ENCODE measurements at regions not wholly inside any gene's neighbourhood (a gene's known extent, or its start where the extent isn't known, plus 50 kb on each side); places are given as distances from the start of the nearest gene placed in this dataset.
"Not testable (repeated sequence)": the region's sequence is repeated elsewhere in the genome, so short reads cannot be mapped to it uniquely, and the experiment has no call there.

DNA sequence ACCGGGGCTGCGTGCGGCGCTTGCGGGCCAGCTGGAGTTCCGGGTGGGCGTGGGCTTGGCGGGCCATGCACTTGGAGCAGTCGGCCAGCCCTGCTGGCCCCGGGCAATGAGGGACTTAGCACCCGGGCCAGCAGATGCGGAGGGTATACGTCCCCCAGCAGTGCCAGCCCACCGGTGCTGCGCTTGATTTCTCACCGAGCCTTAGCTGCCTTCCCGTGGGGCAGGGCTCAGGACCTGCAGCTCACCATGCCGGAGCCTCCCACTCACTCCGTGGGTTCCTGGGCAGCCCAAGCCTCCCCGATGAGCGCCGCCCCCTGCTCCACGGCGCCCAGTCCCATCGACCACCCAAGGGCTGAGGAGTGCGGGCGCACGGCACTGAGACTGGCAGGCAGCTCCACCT lies 51.4 kb upstream of the INPP4B start:
- H3K4me1 Mint-ChIP-seq; H3K27ac Mint-ChIP-seq (ENCODE audit: unreplicated experiment); H3K27me3 Mint-ChIP-seq (ENCODE audit: low read depth); H3K36me3 Mint-ChIP-seq (ENCODE audit: low read depth); H3K4me3 Mint-ChIP-seq; DNase-seq (ENCODE audit: low read depth, low spot score): not testable (repeated sequence)
- H3K9me3 Mint-ChIP-seq: peaks cover 29% of the 10 kb centered on the region

DNA sequence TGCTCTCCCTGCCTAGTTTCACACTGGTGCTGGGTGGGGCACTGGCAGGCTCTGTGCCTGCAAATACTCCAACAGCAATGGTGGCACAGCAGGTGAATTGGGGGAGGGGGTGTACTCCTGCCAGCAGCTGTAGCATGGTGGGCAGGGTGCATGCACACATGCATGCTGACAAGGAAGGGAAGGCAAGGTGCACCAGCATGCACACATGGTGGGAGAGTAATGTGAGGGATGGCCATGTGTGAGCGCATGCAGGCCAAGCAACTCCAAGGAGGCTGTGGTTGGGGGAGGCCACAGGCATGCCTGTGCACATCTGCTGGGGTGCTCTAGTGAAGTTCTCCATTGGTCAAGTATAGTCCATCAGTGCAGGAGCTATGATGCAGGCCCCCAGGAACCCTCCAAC lies 54.5 kb upstream of the INPP4B start:
- Mint-ChIP-seq H3K27ac (ENCODE audit: unreplicated experiment) (no peak overlapping the region), H3K4me1 (no peaks in the 10 kb centered on the region), H3K27me3 (ENCODE audit: low read depth) (no peaks in the 10 kb centered on the region), H3K9me3 (peaks cover 25% of the 10 kb centered on the region), H3K4me3 (no peak overlapping the region), H3K36me3 (ENCODE audit: low read depth) (peaks cover 9% of the 10 kb centered on the region)
- TF ChIP-seq, protein P1, sequence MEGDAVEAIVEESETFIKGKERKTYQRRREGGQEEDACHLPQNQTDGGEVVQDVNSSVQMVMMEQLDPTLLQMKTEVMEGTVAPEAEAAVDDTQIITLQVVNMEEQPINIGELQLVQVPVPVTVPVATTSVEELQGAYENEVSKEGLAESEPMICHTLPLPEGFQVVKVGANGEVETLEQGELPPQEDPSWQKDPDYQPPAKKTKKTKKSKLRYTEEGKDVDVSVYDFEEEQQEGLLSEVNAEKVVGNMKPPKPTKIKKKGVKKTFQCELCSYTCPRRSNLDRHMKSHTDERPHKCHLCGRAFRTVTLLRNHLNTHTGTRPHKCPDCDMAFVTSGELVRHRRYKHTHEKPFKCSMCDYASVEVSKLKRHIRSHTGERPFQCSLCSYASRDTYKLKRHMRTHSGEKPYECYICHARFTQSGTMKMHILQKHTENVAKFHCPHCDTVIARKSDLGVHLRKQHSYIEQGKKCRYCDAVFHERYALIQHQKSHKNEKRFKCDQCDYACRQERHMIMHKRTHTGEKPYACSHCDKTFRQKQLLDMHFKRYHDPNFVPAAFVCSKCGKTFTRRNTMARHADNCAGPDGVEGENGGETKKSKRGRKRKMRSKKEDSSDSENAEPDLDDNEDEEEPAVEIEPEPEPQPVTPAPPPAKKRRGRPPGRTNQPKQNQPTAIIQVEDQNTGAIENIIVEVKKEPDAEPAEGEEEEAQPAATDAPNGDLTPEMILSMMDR (conservative IDR thresholded peaks at IDR 0.05): no peak
- DNase-seq (ENCODE audit: low read depth, low spot score): no peak

DNA sequence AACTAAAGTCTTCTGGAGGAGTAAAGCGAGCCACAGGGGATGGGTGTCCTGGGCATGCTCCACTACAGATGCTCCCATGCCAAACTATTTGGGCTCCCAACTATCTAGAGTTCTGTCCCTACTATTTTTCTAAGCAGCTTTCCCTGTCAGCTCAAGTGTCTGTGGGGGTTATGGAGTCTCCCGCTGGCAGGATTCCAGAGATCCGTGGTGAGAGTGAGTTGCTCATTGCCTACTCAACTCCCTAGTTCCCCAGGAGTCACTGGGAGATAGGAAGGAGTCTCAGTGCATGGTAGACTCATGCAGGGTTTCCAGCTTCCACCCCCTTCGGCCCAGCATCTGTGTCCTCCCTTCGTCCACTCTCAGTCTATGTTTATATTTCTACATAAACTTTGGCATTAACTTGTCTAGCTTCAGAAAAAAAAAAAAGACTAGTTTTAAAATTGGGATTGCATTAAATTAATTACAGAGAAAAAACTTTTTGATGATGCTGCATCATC lies 55.1 kb upstream of the INPP4B start:
- no peak overlapping the region for H3K27ac Mint-ChIP-seq (ENCODE audit: unreplicated experiment)
- TF ChIP-seq, protein P1 (conservative IDR thresholded peaks at IDR 0.05): no peak
- no peaks in the 10 kb centered on the region for H3K4me1 Mint-ChIP-seq
- no peak overlapping the region for H3K4me3 Mint-ChIP-seq
- DNase-seq (ENCODE audit: low read depth, low spot score): no peak
- peaks cover 28% of the 10 kb centered on the region for H3K9me3 Mint-ChIP-seq
- H3K27me3 Mint-ChIP-seq (ENCODE audit: low read depth): no peaks in the 10 kb centered on the region
- H3K36me3 Mint-ChIP-seq (ENCODE audit: low read depth): peaks cover 11% of the 10 kb centered on the region

DNA sequence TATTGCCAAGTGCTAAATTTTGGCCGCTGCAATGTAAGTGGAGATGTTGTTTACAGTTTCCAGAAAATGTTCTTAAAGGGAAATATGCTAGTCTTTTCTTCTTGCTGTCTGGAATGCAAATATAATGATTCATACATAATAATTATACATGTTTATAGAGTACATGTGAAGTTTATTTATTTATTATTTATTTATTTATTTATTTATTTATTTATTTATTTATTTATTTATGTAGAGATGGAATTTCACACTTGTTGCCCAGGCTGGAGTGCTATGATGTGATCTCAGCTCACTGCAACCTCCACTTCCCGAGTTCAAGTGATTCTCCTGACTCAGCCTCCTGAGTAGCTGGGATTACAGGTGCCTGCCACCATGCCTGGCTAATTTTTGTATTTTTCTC lies 57.5 kb upstream of the INPP4B start:
- H3K36me3 Mint-ChIP-seq (ENCODE audit: low read depth): peaks cover 11% of the 10 kb centered on the region
- not testable (repeated sequence) for H3K4me3 Mint-ChIP-seq; H3K27me3 Mint-ChIP-seq (ENCODE audit: low read depth); DNase-seq (ENCODE audit: low read depth, low spot score); H3K4me1 Mint-ChIP-seq; H3K27ac Mint-ChIP-seq (ENCODE audit: unreplicated experiment)
- H3K9me3 Mint-ChIP-seq: peaks cover 23% of the 10 kb centered on the region

DNA sequence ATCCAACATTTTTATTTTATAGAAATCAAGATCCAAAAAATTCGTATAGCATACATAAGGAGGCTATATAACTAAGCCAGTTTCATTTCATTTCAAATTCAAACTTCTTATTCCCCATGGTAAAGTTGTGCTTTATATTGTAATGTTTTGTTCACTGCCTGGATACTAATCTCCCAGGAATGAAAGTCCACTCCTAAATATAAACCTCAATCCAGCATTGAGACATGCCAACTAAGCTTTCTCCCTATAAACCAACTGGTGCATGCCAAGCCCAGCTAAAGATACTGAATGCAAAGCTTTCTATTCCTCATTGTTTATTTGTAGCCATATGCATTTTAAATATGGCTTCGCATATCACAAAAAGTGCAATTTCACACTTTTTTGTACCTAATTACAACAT lies 63.8 kb upstream of the INPP4B start:
- Mint-ChIP-seq H3K9me3 (peaks cover 15% of the 10 kb centered on the region), H3K4me3 (no peak overlapping the region), H3K4me1 (no peaks in the 10 kb centered on the region), H3K36me3 (ENCODE audit: low read depth) (peaks cover 10% of the 10 kb centered on the region), H3K27ac (ENCODE audit: unreplicated experiment) (no peak overlapping the region), H3K27me3 (ENCODE audit: low read depth) (peaks cover 3% of the 10 kb centered on the region)
- DNase-seq (ENCODE audit: low read depth, low spot score): no peak
- TF ChIP-seq, protein P1 (conservative IDR thresholded peaks at IDR 0.05): no peak

DNA sequence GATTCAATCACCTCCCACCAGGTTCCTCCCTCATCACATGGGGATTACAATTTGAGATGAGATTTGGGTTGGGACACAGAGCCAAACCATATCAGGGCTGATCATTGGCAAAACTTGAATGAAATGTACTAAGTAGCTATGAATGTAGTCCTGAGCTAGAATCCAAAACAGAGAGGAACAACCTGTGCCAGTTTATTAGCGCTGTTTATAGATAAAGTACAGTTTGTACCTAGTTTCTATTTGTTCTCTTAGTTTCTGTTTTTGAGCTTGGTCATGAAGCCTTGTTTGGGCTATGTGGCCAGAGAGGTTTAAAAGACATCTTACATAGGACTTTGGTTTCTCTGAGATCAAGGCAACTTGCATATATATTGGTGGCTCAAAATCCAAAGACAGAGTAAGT lies 66.9 kb upstream of the INPP4B start:
- H3K4me3 Mint-ChIP-seq: no peak overlapping the region
- no peaks in the 10 kb centered on the region for H3K4me1 Mint-ChIP-seq
- TF ChIP-seq, protein P1 (conservative IDR thresholded peaks at IDR 0.05): no peak
- H3K27me3 Mint-ChIP-seq (ENCODE audit: low read depth): no peaks in the 10 kb centered on the region
- no peaks in the 10 kb centered on the region for H3K36me3 Mint-ChIP-seq (ENCODE audit: low read depth)
- no peaks in the 10 kb centered on the region for H3K9me3 Mint-ChIP-seq
- H3K27ac Mint-ChIP-seq (ENCODE audit: unreplicated experiment): no peak overlapping the region
- DNase-seq (ENCODE audit: low read depth, low spot score): no peak

All from neural crest cell (in vitro differentiated cells).